B cell (primary cell): ENCODE measurements at regions not wholly inside any gene's neighbourhood (a gene's known extent, or its start where the extent isn't known, plus 50 kb on each side); places are given as distances from the start of the nearest gene placed in this dataset.

Experiments used
- CTCF ChIP-seq: fragments of 200-600 bp; IDR thresholded peaks from one replicate; pipeline ENCODE4 v1.8.0; 2022; ENCODE audit warnings: antibody characterized with exemption, mild to moderate bottlenecking
- EZH2 ChIP-seq: IDR thresholded peaks from 2 replicates; pipeline ENCODE4 v1.6.1; 2012; ENCODE audit warnings: borderline replicate concordance, low read depth, mild to moderate bottlenecking, moderate library complexity, low read length; ENCODE audit not compliant: insufficient read depth, poor library complexity, severe bottlenecking

GRCh38 chr2:47676261-47676926 lies 105.6 kb upstream of the KCNK12 start:
- no peak for TF ChIP-seq CTCF
- no peak for TF ChIP-seq EZH2
